GM19463 (cell line): ENCODE measurements at regions not wholly inside any gene's neighbourhood (a gene's known extent, or its start where the extent isn't known, plus 50 kb on each side); places are given as distances from the start of the nearest gene placed in this dataset.

Experiments used
- ATAC-seq: cut with Tn5 transposase; IDR thresholded peaks from one replicate; pipeline ENCODE4 v1.9.1; 2021; ENCODE audit warnings: mild to moderate bottlenecking, moderate library complexity; ENCODE audit not compliant: unreplicated experiment

DNA sequence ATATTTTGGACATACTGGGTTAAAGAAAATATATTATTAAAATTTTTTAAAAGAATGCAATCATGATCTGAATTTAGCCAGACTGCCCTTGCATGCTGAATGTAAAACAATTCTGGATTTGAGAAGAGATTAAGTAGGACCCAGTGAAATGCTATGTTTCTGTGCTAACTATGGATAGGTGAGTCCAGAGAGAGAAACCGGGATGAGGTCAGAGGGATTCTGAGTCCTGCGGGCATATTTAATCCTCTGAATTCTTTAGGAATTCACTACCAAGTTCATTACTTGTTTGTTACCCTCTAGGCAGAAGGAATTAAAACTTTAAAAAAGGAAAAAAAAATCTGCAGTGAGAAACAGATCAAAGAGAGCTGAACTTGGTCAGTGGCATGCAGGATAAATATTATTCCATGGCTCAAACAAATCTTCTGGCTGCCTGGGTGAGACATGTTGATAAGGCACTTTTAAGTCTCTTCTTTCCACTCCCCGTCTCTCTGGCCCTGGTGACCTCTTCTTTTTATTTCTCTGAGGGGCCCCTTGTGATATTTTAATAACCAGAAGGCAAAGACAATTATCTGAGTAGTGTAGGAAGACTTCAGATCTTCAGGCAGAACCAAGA lies 50.2 kb upstream of the LYZL1 start:
- no peak for ATAC-seq
